ENCODE measurements at regions not wholly inside any gene's neighbourhood (a gene's known extent, or its start where the extent isn't known, plus 50 kb on each side); places are given as distances from the start of the nearest gene placed in this dataset.

- TF ChIP-seq CTCF (IDR thresholded peaks at IDR 0.05; ENCODE audit: low read depth, low read length) (no peak), POLR2A (IDR thresholded peaks at IDR 0.05; ENCODE audit: extremely low read depth, insufficient read length) (no peak)
- TF ChIP-seq, protein P1, sequence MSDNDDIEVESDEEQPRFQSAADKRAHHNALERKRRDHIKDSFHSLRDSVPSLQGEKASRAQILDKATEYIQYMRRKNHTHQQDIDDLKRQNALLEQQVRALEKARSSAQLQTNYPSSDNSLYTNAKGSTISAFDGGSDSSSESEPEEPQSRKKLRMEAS (IDR thresholded peaks at IDR 0.05; ENCODE audit: low read depth, low read length), result no peak
Observed at GRCh38 chr7:41038211-41038610, 664.7 kb downstream of the INHBA start.
